Fibroblast of upper back skin (primary cell): ENCODE measurements at regions not wholly inside any gene's neighbourhood (a gene's known extent, or its start where the extent isn't known, plus 50 kb on each side); places are given as distances from the start of the nearest gene placed in this dataset.
"Not testable (repeated sequence)": the region's sequence is repeated elsewhere in the genome, so short reads cannot be mapped to it uniquely, and the experiment has no call there.

Source experiments
- DNase-seq: peaks from one replicate; pipeline ENCODE4 v3.0.0-alpha.2; 2013

DNA sequence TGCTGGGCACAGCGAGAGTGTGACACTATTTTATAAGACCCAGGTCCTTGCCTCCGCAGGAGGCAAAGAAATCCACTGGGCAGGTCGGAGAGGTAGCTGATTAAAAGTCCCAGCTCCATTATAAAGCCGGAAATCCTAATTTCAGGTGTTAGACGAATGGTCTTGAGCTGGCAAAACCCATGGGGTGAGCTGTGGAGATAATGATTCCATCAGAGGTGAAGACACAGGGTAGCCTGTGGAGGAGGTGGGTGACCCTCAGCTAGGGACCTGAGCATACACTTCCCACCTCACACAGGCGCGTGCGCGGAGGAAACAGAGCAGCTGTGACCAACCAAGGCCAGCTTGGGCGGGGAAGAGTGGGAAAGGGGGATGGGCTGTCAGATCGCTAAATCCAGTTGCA, 201.7 kb upstream of the CXCR4 start:
- no peak for DNase-seq

DNA sequence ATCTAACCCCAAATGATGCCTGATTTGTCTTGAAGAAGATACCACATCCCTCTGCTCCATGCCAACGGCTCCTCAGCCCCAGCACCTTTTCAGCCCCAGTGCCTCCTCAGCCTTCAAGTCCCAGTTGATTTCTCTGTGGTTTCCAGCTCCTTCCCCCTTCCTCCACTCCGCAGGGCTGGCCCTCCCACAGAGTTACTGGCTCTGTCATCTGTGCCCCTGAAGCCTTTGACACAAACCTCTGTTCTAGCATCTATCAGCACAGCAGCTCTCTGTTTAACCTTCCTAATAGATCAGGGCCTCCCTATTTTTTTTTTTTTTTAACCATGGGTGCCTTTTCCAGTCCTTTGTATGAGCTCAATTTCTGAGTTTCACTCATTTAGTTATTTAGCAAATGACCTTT, 201.3 kb upstream of the CXCR4 start:
- DNase-seq, result no peak

DNA sequence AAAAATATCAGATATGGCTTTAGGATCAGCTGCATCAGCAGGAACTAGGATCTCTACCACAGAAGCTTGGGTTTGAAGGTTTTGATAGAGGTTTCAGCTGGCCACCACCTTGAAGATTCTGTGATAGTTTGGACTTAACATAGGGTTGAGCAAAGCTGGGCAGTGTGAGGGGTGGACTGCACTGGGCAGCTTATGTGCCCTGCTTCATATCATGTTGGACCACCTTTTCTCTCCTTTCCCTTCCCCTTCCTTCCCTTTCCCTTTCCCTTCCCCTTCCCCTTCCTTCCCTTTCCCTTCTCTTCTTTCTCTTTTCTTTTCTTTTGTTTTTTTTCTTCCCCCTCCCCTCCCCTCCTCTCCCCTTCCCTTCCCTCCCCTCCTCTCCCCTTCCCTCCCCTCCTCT, 196.3 kb upstream of the CXCR4 start:
- DNase-seq, result no peak

DNA sequence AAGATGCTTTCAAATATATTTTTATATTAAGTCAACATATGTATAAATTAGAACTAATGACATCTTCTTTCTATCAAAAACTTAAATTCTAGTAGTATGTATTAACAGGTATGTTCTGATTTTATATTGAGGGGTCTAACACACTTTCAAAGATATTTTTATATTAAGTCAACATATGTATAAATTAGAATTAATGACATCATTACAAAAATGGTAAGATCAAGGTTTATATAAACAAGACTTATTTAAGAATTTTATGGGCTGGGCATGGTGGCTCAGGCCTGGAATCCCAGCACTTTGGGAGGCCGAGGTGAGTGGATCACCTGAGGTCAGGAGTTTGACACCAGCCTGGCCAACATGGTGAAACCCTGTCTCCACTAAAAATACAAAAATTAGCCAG, 194.6 kb upstream of the CXCR4 start:
- DNase-seq, result not testable (repeated sequence)

DNA sequence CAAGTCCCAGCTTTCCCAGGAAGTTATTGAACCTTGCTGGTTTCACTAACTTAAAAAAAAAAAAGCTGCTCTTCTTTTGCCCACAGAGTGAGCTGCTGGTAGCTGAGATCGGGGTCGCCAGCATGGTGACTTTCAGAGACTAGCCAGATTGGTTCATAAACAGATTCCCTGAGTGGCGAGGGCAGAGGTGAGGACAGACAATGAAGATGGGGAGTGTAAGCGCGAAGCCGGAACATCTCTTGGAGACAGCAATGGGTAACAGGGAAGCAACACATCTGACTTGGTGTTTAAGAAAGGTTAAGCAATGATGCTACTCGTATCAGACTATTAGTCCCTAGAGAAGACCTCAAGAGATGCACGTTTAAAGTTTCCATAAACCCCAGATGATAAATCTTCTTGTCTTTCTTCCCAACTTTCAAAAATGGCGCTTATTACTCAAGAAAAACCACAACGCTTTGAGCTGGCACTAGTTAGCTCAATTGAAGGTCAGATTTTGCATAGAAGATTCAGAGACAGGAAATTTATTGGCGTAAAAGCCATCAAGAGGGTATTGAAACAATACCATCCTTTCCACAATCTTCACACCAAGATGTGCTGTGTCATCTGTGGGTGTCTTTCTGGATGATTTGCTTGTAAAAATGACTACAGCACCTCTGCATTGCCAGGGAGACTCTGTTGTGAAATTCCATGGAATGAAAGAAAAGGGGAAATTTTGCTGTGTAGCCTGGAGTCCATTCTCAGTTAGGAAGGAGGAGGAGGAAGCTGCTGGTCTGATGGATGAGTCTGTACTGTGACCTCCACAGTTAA, 193.1 kb upstream of the CXCR4 start:
- no peak for DNase-seq

DNA sequence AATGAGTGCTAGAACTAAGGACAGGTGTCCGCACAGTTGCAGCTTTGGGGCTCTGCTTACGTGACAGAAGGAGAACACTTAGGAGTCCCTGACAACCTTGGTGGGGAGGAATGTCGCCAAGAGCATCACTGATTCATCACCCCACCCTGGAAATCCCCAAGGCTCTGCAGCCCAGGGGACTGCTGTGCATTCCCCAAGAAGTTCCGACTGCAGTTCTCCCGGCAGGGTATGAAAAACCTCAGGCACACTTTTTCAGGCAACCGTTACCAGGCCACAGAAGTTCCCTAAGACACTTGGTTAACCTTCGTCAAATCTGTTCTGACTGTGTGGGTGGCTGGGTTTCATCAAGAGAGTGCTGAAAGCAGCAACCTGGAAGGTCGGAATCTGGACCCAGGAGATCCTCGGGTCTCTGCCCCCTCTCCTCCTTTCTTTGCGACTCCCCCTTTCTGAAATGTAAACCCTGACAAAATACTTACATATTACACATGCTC, 192.1 kb upstream of the CXCR4 start:
- no peak for DNase-seq

DNA sequence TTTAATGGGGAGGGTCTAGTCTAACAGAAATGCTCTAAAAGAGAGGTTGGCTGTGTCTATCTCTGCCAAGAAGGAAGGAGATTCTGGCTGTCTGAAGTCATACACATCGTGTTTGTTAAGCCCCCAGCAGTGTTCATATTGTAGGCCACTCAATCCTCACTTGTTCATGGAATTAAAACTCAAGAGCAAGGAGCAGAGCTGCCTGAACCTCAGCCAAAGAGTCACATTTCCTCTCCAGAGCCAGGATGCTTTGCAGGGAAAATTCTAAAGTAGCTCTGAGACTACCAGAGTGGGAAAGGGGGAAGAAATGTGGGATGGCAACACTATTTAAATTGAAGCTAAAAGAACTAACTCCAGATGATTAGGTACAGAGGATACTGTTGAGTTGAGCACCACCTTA, 190.7 kb upstream of the CXCR4 start:
- no peak for DNase-seq

DNA sequence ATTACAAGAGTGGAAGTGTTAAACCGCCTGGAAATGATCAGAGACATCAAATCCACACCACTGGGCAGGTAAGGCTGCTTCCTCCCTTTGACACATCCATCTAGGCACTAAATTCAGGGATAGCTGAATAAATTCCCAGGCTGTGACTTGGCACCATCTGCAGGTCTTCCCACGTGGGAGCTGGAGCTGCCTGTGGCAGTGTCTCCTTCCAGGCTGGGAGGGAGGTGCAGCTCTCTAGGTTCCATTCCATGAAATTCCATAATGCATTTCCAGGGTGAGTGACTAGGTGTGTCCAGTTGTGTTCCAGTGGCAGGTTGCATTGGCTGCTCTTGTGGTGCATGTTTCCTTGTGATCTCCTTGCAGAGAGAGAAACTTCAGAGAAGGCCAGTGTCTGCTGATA, 188.9 kb upstream of the CXCR4 start:
- DNase-seq, result no peak

DNA sequence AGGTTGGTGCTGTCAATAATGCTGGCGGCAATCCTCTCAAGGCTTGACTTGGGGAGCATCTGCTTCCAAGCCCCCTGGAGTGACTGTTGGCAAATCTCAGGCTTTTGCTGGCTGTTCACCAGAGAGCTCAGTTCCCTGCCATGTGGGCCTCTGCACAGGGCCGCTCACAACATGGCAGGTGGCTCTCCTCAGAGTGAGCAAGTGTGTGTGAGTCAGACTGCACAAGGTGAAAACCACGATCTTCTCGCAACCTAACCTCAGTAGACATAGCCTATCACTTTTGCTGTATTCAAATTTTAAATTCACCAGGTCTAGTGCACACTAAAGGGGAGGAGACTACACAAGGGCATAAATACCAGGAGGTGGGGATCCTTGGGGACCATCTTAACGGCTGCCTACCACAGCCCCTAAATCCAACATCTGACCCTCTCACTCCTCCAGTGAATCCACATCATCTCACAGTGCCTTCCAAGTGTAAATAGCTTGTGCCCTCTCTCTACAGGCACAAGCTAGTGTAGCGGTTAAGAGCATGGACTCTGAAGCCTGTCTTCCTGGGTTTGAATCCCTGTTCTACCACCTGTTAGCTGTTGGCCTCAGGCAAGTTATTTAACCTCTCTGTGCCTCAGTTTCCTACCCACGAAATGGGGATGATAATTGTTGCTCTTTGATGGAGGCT, 187.7 kb upstream of the CXCR4 start:
- no peak for DNase-seq

DNA sequence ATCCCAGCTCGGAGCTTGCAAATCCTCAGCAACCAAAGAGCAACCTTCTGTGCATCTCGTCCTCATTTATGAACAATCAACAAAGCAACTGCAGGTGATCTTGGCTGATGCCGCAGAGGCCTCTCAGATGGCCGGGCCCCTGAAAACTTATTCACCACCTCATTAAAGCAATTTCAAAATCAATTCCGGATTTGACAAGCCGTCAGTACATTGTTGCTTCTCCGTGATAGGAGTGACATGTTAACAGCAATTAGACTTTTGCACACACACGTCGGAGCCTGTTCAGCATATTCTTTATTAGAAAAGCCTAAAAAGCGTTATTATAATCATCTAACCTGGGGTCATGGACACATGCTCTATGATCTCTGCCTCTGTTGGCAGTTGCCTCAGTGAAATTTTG, 183.1 kb upstream of the CXCR4 start:
- no peak for DNase-seq

DNA sequence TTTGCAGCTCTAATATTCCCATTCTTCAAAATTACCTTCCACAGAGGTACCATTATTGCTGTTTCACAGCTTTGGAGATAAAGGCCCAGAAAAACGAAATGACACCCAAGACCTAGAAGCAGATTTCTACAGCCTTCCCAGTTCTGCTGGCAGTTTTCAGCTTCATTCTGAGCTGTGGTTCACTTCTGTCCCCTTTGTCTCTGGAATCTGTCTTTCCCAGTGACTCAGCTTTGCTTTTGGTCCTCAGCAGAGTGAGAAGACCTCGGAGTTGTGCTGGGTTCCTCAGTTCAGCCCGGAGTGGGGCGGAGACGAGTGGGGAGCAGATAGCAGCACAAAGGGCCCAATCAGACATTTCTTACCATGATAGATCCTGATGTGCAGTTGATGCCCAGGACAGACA, 180.7 kb upstream of the CXCR4 start:
- no peak for DNase-seq

DNA sequence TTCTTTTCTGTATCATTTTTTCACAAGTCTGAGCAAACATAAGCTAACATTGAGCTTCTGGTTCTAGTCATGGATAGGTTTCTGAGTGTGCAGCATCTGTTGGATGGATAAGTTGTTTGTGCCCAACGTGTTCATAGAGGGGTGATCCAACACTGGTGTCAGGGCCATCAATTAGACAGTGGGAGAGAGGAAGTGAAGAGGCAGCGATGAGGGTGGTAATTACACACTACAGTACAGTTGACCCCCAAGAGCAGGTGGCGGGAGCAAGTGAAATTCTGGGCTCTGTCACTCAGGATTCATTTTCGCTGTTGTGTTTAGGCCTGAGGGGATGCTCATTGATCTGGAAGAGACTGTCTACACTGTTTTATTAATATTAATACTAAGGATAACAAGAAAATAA, 180.0 kb upstream of the CXCR4 start:
- no peak for DNase-seq

DNA sequence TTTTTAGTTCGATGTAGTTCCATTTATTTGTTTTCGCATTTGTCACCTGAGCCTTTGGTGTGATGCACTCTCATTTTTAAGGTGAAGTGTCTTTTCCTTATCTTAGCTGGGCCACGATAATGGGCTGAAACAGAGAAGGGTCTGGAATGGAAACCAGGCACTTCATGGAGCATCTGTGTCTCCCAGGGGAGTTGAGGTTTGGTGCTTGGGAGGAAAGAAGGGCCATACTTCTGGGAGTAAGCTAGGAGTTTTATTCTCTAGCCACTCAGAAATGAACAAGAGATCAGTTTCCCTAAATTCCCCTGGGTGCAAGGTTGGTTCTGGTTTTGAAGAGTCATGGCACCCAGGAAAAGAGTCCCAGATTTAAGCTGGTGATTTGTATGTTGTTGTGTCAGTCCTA, 179.4 kb upstream of the CXCR4 start:
- no peak for DNase-seq

DNA sequence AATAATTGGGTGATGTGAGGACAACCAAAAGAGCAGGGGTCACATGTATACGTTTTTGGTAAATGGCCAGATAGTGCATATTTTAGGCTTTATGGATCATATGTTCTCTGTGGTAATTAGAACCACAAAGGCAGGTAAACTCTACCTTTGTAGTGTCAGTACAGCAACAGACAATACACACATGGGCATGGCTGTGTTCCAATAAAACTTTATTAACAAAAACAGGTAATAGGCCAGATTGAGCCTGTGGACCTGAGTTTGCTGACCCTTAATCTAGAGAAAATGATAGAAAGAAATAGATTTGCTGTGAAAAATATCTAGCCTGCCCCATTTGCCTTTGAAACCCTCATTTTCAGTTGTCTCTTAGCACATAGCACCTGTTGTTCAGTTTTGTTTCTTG, 177.2 kb upstream of the CXCR4 start:
- DNase-seq, result no peak

DNA sequence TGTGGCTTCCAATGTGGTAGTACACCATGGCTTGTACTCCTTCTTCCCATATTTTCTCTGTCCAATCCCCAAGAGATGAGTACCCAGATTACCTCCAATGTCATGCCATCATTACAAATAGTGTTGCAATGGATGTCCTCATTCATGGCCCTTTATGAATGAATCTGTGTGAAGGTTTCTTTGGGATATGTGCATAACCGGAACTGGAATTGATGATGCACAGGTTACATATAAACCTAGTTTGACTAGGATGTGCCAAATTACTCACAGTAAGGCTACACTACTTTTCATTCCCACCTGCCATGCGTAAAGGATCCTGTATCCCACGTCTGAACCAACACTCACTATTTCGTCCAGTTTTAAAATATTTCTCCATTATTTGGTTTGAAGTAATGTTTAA, 173.9 kb upstream of the CXCR4 start:
- no peak for DNase-seq

DNA sequence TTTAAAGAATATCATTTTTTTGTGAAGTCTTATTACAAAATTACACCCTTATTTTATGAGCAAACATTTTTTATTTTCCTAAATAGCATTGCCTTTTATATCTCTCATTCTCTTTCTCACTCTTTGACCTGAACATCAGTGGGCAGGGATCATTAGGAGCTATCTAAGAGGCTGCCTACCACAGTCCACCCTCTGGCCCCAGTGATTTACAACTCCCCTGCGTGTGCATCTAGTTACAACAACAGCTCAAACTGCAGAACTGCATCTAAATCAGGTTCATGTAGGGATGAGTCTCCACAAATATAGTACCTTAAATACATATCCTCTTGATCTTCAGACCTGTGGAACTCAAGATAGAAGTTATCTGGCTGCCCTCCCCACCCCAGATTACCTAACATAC, 172.4 kb upstream of the CXCR4 start:
- DNase-seq, result no peak

DNA sequence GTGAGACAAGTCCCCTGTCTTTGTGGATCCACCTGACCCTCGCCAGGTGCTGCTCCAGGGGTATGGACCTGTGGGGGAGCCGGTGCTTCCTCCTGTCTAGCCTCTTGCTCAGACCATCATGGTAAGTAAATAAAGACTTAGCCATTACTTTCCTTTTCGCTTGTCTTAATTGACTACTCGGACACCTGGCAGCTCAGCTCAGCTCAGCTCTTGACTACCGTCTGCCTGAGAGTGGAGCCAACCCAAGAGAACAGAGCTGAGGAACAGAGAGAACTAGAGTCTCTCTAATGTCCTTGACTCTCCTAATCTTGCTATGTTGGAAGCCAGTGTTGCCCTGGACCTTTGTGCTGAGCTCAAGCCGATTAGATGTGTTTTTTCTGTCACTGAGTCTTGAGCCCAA, 170.3 kb upstream of the CXCR4 start:
- DNase-seq, result no peak

DNA sequence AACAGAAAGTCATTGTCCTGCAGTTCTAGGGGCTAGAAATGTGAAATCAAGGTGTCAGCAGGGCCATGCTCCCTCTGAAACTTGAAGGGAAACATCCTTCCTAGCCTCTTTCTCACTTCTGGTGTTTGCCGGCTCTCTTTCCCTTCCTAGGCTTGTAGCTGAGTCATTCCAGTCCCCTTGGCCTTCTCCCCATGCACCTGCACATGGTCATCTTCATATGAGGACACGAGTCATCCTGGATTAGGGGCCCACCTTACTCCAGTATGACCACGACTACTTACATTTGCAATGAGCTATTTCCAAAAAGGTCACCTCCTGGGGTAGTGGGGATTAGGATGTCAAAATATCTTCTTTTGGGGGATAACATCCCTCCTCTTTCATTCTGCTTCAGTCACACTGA, 168.5 kb upstream of the CXCR4 start:
- no peak for DNase-seq

DNA sequence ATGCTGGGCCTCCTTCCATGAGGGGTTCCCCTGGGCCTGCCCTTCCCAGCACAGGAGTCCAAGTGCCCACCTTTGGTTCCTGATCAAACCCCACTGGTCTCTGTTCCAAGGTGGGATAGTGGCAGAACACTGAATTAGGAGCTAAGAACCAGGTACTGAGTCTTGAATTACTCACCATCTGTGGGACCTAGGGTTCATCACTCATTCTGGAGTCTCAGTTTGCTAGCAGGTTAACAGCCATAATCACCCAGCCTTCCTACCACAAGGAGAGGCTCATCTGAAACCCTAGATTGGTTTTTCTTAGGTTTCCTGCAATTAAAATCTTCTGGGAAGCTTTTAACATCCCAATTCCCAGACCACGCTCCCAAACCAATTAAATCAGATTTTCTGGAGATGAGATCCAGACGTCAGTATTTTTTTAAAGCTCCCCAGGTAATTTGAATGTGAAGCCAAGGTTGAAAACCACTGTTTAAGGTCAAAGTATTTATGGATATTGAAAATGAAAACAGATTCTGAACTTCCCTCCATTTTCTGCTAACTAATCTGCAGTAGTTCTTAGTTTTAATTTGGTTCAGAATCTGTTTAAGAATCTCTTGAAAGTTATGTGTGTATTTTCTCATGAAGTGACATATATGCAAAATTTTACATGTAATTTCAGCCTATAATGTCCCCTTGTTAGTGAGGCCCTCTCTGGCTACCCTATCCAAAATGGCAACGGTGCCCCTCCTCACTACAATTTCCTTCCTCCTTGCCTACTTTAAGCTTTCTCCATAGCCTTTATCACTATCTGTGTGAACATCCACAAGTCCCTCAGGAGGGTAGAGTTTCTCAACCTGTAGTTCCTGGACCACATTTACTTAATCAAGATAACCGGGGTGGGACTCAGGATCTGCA, 166.5 kb upstream of the CXCR4 start:
- no peak for DNase-seq

DNA sequence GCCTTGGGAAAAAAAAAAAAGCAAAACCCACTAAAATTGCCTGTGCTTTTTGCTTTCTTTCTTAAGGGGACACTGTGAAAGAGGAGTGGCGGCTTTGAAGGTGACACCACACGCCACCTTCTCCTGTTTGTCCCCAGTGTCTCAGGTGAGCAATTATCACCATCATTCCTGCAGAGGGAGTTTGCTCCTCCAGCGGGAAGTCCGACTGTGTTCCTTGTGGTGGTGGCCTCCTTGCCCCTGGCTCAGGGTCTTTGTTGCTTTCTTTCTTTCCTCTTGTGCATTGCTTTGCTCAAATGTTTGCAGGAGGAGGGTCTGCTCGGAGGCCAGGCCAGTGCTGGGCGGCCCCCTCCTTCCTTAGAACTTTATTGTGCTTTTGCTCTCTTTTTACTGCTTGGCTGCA, 164.3 kb upstream of the CXCR4 start:
- no peak for DNase-seq

DNA sequence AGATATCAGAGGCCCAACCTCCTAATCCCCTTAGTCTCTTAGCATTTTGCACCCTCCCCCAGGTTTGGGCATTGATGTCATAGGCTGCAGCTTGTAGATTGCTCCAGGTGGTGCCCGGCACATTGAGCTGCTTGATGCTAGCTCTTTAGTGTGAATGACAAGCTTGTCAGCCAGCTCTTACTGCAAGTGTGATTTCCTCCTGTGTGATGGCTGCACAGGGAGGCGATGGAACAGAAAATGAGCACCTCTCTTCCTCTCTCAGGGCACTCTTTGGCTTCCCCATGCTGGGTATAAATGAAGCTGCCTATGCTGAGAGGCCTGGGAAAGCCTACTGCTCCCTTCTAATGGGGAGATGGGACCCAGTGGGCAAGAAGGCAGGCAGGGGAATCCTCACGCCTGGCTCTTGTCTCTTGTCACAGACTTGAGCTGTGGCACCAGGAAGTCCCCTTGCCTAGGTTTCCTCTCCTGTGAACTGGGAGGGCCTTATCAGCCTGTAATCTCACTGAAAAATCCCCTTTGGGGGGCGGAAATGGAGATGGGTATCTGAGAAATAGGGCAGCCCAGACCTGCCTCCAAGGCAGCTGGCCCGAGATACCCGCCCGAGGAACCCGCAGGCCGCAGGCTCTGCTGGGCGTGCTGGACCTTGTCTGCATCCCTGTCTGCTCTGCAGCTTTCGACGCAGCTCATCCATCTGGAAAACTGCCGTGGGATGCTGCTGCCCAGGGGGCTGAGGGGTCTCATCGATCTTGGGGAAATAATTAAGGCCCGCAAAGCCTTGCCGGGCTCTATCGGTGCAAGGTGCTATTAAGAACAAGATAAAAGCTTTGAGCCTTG, 163.5 kb upstream of the CXCR4 start:
- no peak for DNase-seq

DNA sequence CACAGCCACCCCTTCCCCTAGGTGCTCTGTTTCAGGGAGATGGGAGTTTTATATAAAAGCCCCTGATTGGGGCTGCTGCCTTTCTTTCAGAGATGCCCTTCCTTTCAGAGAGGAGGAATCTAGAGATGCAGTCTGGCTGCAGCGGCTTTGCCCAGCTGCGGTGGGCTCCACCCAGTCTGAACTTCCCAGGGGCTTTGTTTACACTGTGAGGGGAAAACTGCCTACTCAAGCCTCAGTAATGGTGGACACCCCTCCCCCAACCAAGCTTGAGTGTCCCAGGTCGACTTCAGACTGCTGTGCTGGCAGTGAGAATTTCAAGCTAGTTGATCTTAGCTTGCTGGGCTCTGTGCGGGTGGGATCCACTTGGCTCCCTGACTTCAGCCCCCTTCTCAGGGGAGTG, 148.4 kb upstream of the CXCR4 start:
- not testable (repeated sequence) for DNase-seq

DNA sequence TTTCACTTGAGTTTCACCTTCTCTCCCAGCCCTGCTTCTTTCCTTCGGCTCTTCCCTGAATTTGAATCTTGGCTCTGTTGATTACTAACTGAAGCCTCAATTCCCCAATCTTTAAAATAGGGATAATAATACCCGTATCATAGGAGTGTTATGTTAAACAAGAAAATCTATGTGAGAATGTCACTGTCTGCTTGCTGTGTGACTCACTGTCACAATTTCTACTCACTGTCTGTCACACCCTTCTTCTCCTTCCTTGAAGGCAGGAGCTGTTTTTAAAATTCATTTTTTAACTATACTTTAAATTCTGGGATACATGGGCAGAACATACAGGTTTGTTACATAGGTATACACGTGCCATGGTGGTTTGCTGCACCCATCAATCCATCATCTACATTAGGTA, 141.6 kb upstream of the CXCR4 start:
- no peak for DNase-seq
